Breast epithelium (tissue), 4 donors: ENCODE measurements at regions not wholly inside any gene's neighbourhood (a gene's known extent, or its start where the extent isn't known, plus 50 kb on each side); places are given as distances from the start of the nearest gene placed in this dataset.

ENCODE experiments used
- DNase-seq, 2 donors: peaks; one replicate each; pipeline ENCODE4 v3.0.0-alpha.2; 2019; ENCODE audit warnings: low spot score in 2 of 2
- H3K27ac ChIP-seq, 2 donors: fragments of 200-600 bp; sonication (generic) in 1 of 2; one replicate each; pipeline ENCODE4 v1.5.1; 2016 to 2019; ENCODE audit warnings: mild to moderate bottlenecking in 1 of 2
- H3K27me3 ChIP-seq, 2 donors: fragments of 200-600 bp; sonication (generic) in 1 of 2; one replicate each; pipeline versions ENCODE4 v1.5.1 to v1.6.0; 2017 to 2019; ENCODE audit warnings: control low read depth in 1 of 2, mild to moderate bottlenecking in 1 of 2
- H3K36me3 ChIP-seq: fragments of 200-600 bp; one replicate; pipeline ENCODE4 v1.5.1; 2019
- H3K4me1 ChIP-seq, 2 donors: fragments of 200-600 bp; sonication (generic); one replicate each; pipeline ENCODE4 v1.5.1; 2016 to 2019; ENCODE audit warnings: control low read depth in 1 of 2
- H3K4me3 ChIP-seq, 3 donors: fragments of 200-600 bp; sonication (generic); 1 replicate in 2 of 3; 2 replicates in 1 of 3; pipeline ENCODE4 v1.5.1; 2016 to 2019; ENCODE audit warnings: mild to moderate bottlenecking in 3 of 3, moderate library complexity in 2 of 3
- H3K9me3 ChIP-seq, 2 donors: fragments of 200-600 bp; sonication (generic) in 1 of 2; one replicate each; pipeline ENCODE4 v1.5.1; 2016 to 2019; ENCODE audit warnings: control low read depth in 1 of 2
- POLR2A ChIP-seq: fragments of 450-650 bp; IDR thresholded peaks from one replicate; pipeline ENCODE4 v1.6.1; 2016; ENCODE audit warnings: antibody characterized with exemption, mild to moderate bottlenecking, moderate library complexity
- POLR2AphosphoS5 ChIP-seq, 3 donors: sonication (generic); formaldehyde crosslinking; IDR thresholded peaks; one replicate each; pipeline ENCODE4 v1.6.1; 2017; ENCODE audit warnings: antibody characterized with exemption in 3 of 3
- intact Hi-C: fragments of 100-400 bp; cut with DNase I; formaldehyde crosslinking; loops from one replicate; pipeline ENCODE4 v1.15.1; 2023; ENCODE audit warnings: low total_unique reads
- TF ChIP-seq, protein P1 (sequence below), 3 donors: fragments of 450-650 bp; IDR thresholded peaks; one replicate each; pipeline ENCODE4 v1.5.1; 2016 to 2017; ENCODE audit warnings: antibody characterized with exemption in 3 of 3, mild to moderate bottlenecking in 3 of 3, moderate library complexity in 3 of 3

- DNase-seq, result no peak
- Histone ChIP-seq H3K27me3 (no peaks in the 10 kb centered on the region), H3K27ac (no peak overlapping the region), H3K9me3 (no peaks in the 10 kb centered on the region), H3K36me3 (no peaks in the 10 kb centered on the region), H3K4me3 (no peak overlapping the region), H3K4me1 (no peaks in the 10 kb centered on the region)
- TF ChIP-seq POLR2A, result no peak
- TF ChIP-seq, protein P1, sequence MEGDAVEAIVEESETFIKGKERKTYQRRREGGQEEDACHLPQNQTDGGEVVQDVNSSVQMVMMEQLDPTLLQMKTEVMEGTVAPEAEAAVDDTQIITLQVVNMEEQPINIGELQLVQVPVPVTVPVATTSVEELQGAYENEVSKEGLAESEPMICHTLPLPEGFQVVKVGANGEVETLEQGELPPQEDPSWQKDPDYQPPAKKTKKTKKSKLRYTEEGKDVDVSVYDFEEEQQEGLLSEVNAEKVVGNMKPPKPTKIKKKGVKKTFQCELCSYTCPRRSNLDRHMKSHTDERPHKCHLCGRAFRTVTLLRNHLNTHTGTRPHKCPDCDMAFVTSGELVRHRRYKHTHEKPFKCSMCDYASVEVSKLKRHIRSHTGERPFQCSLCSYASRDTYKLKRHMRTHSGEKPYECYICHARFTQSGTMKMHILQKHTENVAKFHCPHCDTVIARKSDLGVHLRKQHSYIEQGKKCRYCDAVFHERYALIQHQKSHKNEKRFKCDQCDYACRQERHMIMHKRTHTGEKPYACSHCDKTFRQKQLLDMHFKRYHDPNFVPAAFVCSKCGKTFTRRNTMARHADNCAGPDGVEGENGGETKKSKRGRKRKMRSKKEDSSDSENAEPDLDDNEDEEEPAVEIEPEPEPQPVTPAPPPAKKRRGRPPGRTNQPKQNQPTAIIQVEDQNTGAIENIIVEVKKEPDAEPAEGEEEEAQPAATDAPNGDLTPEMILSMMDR (IDR thresholded peaks at IDR 0.05), result no peak
- no peak for TF ChIP-seq POLR2AphosphoS5 (IDR thresholded peaks at IDR 0.05)
- intact Hi-C loops, result no loop called here
Measured at GRCh38 chr11:7167976-7168740, 79.4 kb downstream of the RBMXL2 start.

DNA sequence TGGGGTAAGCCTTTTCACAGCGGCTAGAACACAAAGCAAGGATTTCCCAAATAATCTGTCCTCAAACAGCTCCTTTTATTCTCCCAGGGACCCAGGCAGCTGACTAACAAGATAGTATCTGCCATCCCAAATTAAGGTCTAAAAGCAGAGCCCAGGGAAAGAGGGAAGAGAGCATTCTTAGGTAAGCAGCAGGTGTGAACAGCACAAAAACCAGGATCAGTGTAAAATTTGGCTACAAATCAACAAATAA is 79.9 kb downstream of the RBMXL2 start:
- no peaks in the 10 kb centered on the region for H3K27me3 ChIP-seq
- no peaks in the 10 kb centered on the region for H3K36me3 ChIP-seq
- no peaks in the 10 kb centered on the region for H3K4me1 ChIP-seq
- intact Hi-C loops, result no loop called here
- H3K27ac ChIP-seq, result no peak overlapping the region
- TF ChIP-seq, protein P1 (IDR thresholded peaks at IDR 0.05), result no peak
- TF ChIP-seq POLR2AphosphoS5 (IDR thresholded peaks at IDR 0.05) (no peak), POLR2A (no peak)
- no peak for DNase-seq
- H3K9me3 ChIP-seq, result no peaks in the 10 kb centered on the region
- H3K4me3 ChIP-seq, result no peak overlapping the region

DNA sequence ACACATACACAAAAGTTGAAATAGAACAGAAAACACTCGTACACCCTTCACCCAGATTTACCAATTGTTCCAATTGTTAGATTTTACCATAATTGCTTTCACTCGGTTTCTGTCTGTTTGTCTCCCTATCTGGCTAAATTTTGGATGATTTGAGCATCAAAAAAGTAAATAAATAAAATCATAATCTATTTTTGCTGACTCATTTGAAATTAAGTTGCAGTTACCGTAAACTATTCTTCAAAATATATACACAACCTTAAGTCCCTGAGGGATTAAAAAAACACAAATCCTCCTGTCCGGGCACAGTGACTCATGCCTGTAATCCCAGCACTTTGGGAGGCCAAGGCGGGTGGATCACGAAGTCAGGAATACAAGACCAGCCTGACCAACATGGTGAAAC is 81.3 kb upstream of the SYT9 start:
- H3K4me3 ChIP-seq, result no peak overlapping the region
- H3K4me1 ChIP-seq, result no peaks in the 10 kb centered on the region
- intact Hi-C loops, result no loop called here
- no peak for DNase-seq
- no peak overlapping the region for H3K27ac ChIP-seq
- H3K36me3 ChIP-seq, result no peaks in the 10 kb centered on the region
- no peaks in the 10 kb centered on the region for H3K9me3 ChIP-seq
- TF ChIP-seq POLR2A (no peak), POLR2AphosphoS5 (IDR thresholded peaks at IDR 0.05) (no peak)
- TF ChIP-seq, protein P1 (IDR thresholded peaks at IDR 0.05), result no peak
- H3K27me3 ChIP-seq, result no peaks in the 10 kb centered on the region

DNA sequence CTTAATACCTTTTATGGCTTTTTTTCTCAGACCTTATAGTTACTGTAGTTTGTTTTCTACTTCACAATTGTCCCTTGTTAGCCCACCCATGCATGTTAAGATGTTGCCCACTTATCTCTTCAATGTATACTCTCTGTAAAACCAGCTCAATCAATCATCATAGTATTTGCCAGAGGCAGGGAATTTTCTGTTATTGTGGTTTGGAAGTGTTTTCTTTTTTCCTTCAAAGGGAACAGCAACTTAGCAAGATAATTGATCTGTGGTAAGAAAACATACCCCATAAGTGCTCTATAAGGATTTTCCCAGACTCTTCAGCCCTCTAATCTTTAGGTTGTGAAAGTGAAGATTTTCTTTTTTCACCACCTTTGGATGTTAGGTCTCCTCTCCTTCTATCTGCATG is 76.7 kb upstream of the SYT9 start:
- intact Hi-C loops, result no loop called here
- TF ChIP-seq, protein P1 (IDR thresholded peaks at IDR 0.05), result no peak
- TF ChIP-seq POLR2A (no peak), POLR2AphosphoS5 (IDR thresholded peaks at IDR 0.05) (no peak)
- Histone ChIP-seq H3K27ac (no peak overlapping the region), H3K4me3 (no peak overlapping the region), H3K4me1 (no peaks in the 10 kb centered on the region), H3K36me3 (no peaks in the 10 kb centered on the region), H3K9me3 (no peaks in the 10 kb centered on the region), H3K27me3 (no peaks in the 10 kb centered on the region)
- no peak for DNase-seq

DNA sequence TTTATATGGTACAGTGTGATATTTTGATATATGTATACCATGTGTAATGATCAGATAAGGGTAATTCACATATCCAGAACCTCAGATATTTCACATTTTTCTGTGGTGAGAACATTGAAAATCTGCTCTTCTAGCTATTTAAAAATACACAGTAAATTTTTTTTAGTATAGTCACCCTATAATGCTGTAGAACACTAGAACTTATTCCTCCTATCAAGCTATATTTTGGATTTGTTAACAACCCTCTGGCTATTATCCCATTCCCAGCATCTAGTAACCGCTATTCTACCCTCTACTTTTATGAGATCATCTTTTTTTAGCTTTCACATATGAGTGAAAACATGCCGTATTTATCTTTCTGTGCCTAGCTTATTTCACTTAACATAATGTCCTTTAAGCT is 65.5 kb upstream of the SYT9 start:
- Histone ChIP-seq H3K4me3 (no peak overlapping the region), H3K4me1 (no peaks in the 10 kb centered on the region), H3K9me3 (peaks cover 5 to 10% of the 10 kb centered on the region in 2 donors), H3K36me3 (no peaks in the 10 kb centered on the region), H3K27ac (no peak overlapping the region), H3K27me3 (no peaks in the 10 kb centered on the region)
- TF ChIP-seq, protein P1 (IDR thresholded peaks at IDR 0.05), result no peak
- TF ChIP-seq POLR2AphosphoS5 (IDR thresholded peaks at IDR 0.05) (no peak), POLR2A (no peak)
- intact Hi-C loops, result no loop called here
- DNase-seq, result no peak
